GM12878 (cell line): ENCODE measurements at regions not wholly inside any gene's neighbourhood (a gene's known extent, or its start where the extent isn't known, plus 50 kb on each side); places are given as distances from the start of the nearest gene placed in this dataset.

Experiments used
- ATAC-seq: fragments of 200-7000 bp; cut with Tn5 transposase; 3 replicates; pipeline ENCODE4 v1.9.1; 2020; ENCODE audit warnings: mild to moderate bottlenecking, moderate library complexity
- BruUV-seq: library from RNA; stranded (reverse); fragments of 400-500 nt; replicated peaks from 2 replicates; lab custom pipeline; 2021; lab: Mats Ljungman, UMichigan
- CTCF ChIA-PET: fragments of 300-600 bp; sonication (Branson Sonifier 250); formaldehyde crosslinking; extraction: SDS; loops from one replicate; lab custom pipeline; 2021; ENCODE audit warnings: inconsistent platforms; lab: Yijun Ruan, JAX
- POLR2A ChIA-PET: fragments of 350-600 bp; formaldehyde crosslinking; extraction: SDS; loops from one replicate; lab custom pipeline; 2021; ENCODE audit warnings: inconsistent platforms; lab: Charles Lee
- RAD21 ChIA-PET: fragments of 300-600 bp; sonication (Branson Sonifier 250); formaldehyde crosslinking; loops from one replicate; lab custom pipeline; 2023; ENCODE audit warnings: antibody characterized with exemption; ENCODE audit not compliant: unreplicated experiment; lab: Charles Lee
- SMC1A ChIA-PET: fragments of 300-600 bp; sonication (Branson Sonifier 250); formaldehyde crosslinking; loops from one replicate; lab custom pipeline; 2023; ENCODE audit not compliant: unreplicated experiment, uncharacterized antibody; lab: Charles Lee
- DNase-seq: peaks from one replicate; pipeline ENCODE4 v3.0.0-alpha.2; 2011; ENCODE audit warnings: low read depth, low spot score
- FAIRE-seq: peaks from 3 replicates; lab custom pipeline; 2011; peaks lifted over from hg19 to GRCh38; lab: Jason Lieb, UNC
- H2AFZ ChIP-seq: 2 replicates; pipeline ENCODE4 v1.6.0; 2011; ENCODE audit warnings: low read depth, low read length, control low read depth; ENCODE audit not compliant: control insufficient read depth
- H3K27ac ChIP-seq: 2 replicates; pipeline ENCODE4 v1.5.1; 2011; ENCODE audit warnings: control low read depth; ENCODE audit not compliant: control insufficient read depth, insufficient read depth
- H3K27me3 ChIP-seq, 2 experiments: replicated peaks in 1 of 2; 2 replicates each; pipeline versions ENCODE4 v1.6.0 to v1.6.1; 2011; ENCODE audit warnings: low read length in 1 of 2; ENCODE audit not compliant: control insufficient read depth in 2 of 2, insufficient read depth in 2 of 2
- H3K36me3 ChIP-seq, 2 experiments: 2 replicates each; pipeline ENCODE4 v1.5.1; 2011; ENCODE audit warnings: low read length in 1 of 2; ENCODE audit not compliant: control insufficient read depth in 2 of 2, insufficient read depth in 2 of 2
- H3K4me1 ChIP-seq: 2 replicates; pipeline ENCODE4 v1.6.1; 2011; ENCODE audit warnings: mild to moderate bottlenecking, low read length, moderate library complexity, mixed read lengths; ENCODE audit not compliant: control insufficient read depth, insufficient read depth
- H3K4me2 ChIP-seq: 2 replicates; pipeline ENCODE4 v1.6.0; 2011; ENCODE audit warnings: control low read depth; ENCODE audit not compliant: control insufficient read depth, insufficient read depth
- H3K4me3 ChIP-seq: fragments of 200-600 bp; sonication (generic); 2 replicates; pipeline ENCODE4 v1.5.1; 2016
- H3K79me2 ChIP-seq: 2 replicates; pipeline ENCODE4 v1.6.0; 2011; ENCODE audit warnings: low read length; ENCODE audit not compliant: control insufficient read depth, insufficient read depth
- H3K9ac ChIP-seq: 2 replicates; pipeline ENCODE4 v1.8.0; 2011; ENCODE audit warnings: low read length, control low read depth, mixed read lengths; ENCODE audit not compliant: control insufficient read depth, insufficient read depth
- H3K9me3 ChIP-seq: replicated peaks from 3 replicates; pipeline ENCODE4 v1.5.1; 2011; ENCODE audit warnings: mild to moderate bottlenecking, low read length; ENCODE audit not compliant: control insufficient read depth, insufficient read depth
- H4K20me1 ChIP-seq: 2 replicates; pipeline ENCODE4 v1.6.0; 2011; ENCODE audit not compliant: control insufficient read depth, insufficient read depth
- BMI1 ChIP-seq: fragments of 450-650 bp; IDR thresholded peaks from 2 replicates; pipeline ENCODE4 v1.6.1; 2016; ENCODE audit warnings: mild to moderate bottlenecking, moderate library complexity, borderline replicate concordance
- HDAC2 ChIP-seq: fragments of 200-600 bp; sonication (generic); IDR thresholded peaks from 2 replicates; pipeline ENCODE4 v1.6.1; 2017
- MTA3 ChIP-seq: IDR thresholded peaks from 2 replicates; pipeline ENCODE4 v1.6.1; 2012; ENCODE audit warnings: low read length, inconsistent platforms, borderline replicate concordance
- PAX5 ChIP-seq: IDR thresholded peaks from 2 replicates; pipeline ENCODE4 v1.6.1; 2011; ENCODE audit warnings: low read depth, low read length, borderline replicate concordance
- SMARCA5 ChIP-seq: fragments of 450-650 bp; IDR thresholded peaks from 2 replicates; pipeline ENCODE4 v1.6.1; 2017; ENCODE audit warnings: mild to moderate bottlenecking
- YBX1 ChIP-seq: fragments of 450-650 bp; IDR thresholded peaks from 2 replicates; pipeline ENCODE4 v1.6.1; 2016; ENCODE audit warnings: antibody characterized with exemption
- ZNF24 ChIP-seq: fragments of 450-650 bp; IDR thresholded peaks from 2 replicates; pipeline ENCODE4 v1.6.1; 2017; ENCODE audit warnings: antibody characterized with exemption, mild to moderate bottlenecking
- WGBS: methylation state at CpG from one replicate; pipeline ENCODE4 v1.1.6; 2016; ENCODE audit warnings: low lambda C conversion rate; ENCODE audit not compliant: insufficient replicate concordance, insufficient coverage; ENCODE audit errors: missing lambda C conversion rate; 5-methylcytosine and 5-hydroxymethylcytosine counted together
- in situ Hi-C: fragments of 300-500 bp; cut with MboI; formaldehyde crosslinking; loops from 9 replicates; pipeline ENCODE4 v1.14.3; 2018; ENCODE audit warnings: mixed read lengths
- intact Hi-C: fragments of 100-400 bp; cut with micrococcal nuclease; formaldehyde crosslinking; loops from one replicate; pipeline ENCODE4 v1.14.2; 2022; ENCODE audit not compliant: unreplicated experiment
- TF ChIP-seq, protein P1 (sequence below): IDR thresholded peaks from 2 replicates; pipeline ENCODE4 v1.6.1; 2011; ENCODE audit warnings: mild to moderate bottlenecking, low read depth, low read length, moderate library complexity; ENCODE audit not compliant: insufficient replicate concordance
- TF ChIP-seq, protein P2 (sequence below): fragments of 450-650 bp; formaldehyde crosslinking; IDR thresholded peaks from 2 replicates; pipeline ENCODE4 v1.5.0; 2022; ENCODE audit warnings: mild to moderate bottlenecking, missing genetic modification characterization
- TF ChIP-seq, protein P3 (sequence below): IDR thresholded peaks from 2 replicates; pipeline ENCODE4 v1.6.1; 2012; ENCODE audit warnings: low read depth, low read length, improper control_type of control experiment
- TF ChIP-seq, protein P4 (sequence below): fragments of 450-650 bp; IDR thresholded peaks from 2 replicates; pipeline ENCODE4 v1.6.1; 2016; ENCODE audit warnings: mild to moderate bottlenecking
- TF ChIP-seq, protein P5 (sequence below): IDR thresholded peaks from 2 replicates; pipeline ENCODE4 v1.6.1; 2012; ENCODE audit warnings: improper control_type of control experiment, low read depth, low read length; ENCODE audit not compliant: insufficient replicate concordance

DNA sequence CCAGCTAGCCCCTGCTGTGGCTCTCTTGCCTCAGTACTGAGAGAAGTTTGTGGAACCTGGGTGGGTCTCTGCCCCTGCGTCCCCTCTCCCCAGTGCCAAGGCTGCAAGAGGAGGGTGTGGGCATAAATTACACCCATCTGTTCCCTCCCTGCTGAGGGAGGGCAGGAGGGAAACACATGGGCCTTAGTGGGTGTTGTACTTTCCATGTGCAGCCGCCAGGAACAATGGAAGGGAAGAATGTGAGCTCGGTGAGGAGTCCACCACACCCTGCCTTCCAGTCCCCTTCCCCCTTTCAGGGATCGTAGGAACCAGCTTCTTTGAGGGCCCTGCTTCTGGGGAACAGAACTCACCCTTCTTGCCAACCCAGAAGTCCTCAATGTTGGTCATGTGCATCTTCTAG is 138.2 kb upstream of the KLF4 start:
- no peak overlapping the region for H2AFZ ChIP-seq
- H3K4me1 ChIP-seq = no peaks in the 10 kb centered on the region
- no TSS peak for BruUV-seq
- no peaks in the 10 kb centered on the region for H3K36me3 ChIP-seq
- H3K9me3 ChIP-seq = no peaks in the 10 kb centered on the region
- H3K4me2 ChIP-seq = no peak overlapping the region
- H4K20me1 ChIP-seq = no peaks in the 10 kb centered on the region
- H3K4me3 ChIP-seq = no peak overlapping the region
- in situ Hi-C loops (no loop called here), intact Hi-C loops (no loop called here)
- ChIA-PET POLR2A (interaction anchor here (0.6 kb wide), 1 partner anchor 234 kb away, joined by 4 read pairs; no protein-coding TSS in a partner anchor), CTCF (no interaction called here), RAD21 (no interaction called here), SMC1A (interaction anchor here (1.5 kb wide), 1 partner anchor 17 kb away, joined by 3 read pairs; no protein-coding TSS in a partner anchor)
- 9% methylated on average over 4 of the region's 4 CpGs for WGBS
- peaks cover 0 to 2% of the 10 kb centered on the region in 2 experiments; a peak in 3 of 4 replicates for H3K27me3 ChIP-seq
- FAIRE-seq (no peak), DNase-seq (no peak), ATAC-seq (no peak)
- H3K9ac ChIP-seq = no peak overlapping the region
- H3K79me2 ChIP-seq = no peaks in the 10 kb centered on the region
- H3K27ac ChIP-seq = no peak overlapping the region
- TF ChIP-seq SMARCA5 = no peak
- TF ChIP-seq BMI1 = no peak
- no peak for TF ChIP-seq ZNF24
- TF ChIP-seq, protein P1, sequence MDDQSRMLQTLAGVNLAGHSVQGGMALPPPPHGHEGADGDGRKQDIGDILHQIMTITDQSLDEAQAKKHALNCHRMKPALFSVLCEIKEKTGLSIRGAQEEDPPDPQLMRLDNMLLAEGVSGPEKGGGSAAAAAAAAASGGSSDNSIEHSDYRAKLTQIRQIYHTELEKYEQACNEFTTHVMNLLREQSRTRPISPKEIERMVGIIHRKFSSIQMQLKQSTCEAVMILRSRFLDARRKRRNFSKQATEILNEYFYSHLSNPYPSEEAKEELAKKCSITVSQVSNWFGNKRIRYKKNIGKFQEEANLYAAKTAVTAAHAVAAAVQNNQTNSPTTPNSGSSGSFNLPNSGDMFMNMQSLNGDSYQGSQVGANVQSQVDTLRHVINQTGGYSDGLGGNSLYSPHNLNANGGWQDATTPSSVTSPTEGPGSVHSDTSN = no peak
- no peak for TF ChIP-seq MTA3
- TF ChIP-seq, protein P2, sequence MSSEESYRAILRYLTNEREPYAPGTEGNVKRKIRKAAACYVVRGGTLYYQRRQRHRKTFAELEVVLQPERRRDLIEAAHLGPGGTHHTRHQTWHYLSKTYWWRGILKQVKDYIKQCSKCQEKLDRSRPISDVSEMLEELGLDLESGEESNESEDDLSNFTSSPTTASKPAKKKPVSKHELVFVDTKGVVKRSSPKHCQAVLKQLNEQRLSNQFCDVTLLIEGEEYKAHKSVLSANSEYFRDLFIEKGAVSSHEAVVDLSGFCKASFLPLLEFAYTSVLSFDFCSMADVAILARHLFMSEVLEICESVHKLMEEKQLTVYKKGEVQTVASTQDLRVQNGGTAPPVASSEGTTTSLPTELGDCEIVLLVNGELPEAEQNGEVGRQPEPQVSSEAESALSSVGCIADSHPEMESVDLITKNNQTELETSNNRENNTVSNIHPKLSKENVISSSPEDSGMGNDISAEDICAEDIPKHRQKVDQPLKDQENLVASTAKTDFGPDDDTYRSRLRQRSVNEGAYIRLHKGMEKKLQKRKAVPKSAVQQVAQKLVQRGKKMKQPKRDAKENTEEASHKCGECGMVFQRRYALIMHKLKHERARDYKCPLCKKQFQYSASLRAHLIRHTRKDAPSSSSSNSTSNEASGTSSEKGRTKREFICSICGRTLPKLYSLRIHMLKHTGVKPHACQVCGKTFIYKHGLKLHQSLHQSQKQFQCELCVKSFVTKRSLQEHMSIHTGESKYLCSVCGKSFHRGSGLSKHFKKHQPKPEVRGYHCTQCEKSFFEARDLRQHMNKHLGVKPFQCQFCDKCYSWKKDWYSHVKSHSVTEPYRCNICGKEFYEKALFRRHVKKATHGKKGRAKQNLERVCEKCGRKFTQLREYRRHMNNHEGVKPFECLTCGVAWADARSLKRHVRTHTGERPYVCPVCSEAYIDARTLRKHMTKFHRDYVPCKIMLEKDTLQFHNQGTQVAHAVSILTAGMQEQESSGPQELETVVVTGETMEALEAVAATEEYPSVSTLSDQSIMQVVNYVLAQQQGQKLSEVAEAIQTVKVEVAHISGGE = no peak
- TF ChIP-seq YBX1 = no peak
- TF ChIP-seq PAX5 = no peak
- TF ChIP-seq HDAC2 = no peak
- TF ChIP-seq, protein P3, sequence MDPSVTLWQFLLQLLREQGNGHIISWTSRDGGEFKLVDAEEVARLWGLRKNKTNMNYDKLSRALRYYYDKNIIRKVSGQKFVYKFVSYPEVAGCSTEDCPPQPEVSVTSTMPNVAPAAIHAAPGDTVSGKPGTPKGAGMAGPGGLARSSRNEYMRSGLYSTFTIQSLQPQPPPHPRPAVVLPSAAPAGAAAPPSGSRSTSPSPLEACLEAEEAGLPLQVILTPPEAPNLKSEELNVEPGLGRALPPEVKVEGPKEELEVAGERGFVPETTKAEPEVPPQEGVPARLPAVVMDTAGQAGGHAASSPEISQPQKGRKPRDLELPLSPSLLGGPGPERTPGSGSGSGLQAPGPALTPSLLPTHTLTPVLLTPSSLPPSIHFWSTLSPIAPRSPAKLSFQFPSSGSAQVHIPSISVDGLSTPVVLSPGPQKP = no peak
- TF ChIP-seq, protein P4, sequence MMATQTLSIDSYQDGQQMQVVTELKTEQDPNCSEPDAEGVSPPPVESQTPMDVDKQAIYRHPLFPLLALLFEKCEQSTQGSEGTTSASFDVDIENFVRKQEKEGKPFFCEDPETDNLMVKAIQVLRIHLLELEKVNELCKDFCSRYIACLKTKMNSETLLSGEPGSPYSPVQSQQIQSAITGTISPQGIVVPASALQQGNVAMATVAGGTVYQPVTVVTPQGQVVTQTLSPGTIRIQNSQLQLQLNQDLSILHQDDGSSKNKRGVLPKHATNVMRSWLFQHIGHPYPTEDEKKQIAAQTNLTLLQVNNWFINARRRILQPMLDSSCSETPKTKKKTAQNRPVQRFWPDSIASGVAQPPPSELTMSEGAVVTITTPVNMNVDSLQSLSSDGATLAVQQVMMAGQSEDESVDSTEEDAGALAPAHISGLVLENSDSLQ = no peak
- TF ChIP-seq, protein P5, sequence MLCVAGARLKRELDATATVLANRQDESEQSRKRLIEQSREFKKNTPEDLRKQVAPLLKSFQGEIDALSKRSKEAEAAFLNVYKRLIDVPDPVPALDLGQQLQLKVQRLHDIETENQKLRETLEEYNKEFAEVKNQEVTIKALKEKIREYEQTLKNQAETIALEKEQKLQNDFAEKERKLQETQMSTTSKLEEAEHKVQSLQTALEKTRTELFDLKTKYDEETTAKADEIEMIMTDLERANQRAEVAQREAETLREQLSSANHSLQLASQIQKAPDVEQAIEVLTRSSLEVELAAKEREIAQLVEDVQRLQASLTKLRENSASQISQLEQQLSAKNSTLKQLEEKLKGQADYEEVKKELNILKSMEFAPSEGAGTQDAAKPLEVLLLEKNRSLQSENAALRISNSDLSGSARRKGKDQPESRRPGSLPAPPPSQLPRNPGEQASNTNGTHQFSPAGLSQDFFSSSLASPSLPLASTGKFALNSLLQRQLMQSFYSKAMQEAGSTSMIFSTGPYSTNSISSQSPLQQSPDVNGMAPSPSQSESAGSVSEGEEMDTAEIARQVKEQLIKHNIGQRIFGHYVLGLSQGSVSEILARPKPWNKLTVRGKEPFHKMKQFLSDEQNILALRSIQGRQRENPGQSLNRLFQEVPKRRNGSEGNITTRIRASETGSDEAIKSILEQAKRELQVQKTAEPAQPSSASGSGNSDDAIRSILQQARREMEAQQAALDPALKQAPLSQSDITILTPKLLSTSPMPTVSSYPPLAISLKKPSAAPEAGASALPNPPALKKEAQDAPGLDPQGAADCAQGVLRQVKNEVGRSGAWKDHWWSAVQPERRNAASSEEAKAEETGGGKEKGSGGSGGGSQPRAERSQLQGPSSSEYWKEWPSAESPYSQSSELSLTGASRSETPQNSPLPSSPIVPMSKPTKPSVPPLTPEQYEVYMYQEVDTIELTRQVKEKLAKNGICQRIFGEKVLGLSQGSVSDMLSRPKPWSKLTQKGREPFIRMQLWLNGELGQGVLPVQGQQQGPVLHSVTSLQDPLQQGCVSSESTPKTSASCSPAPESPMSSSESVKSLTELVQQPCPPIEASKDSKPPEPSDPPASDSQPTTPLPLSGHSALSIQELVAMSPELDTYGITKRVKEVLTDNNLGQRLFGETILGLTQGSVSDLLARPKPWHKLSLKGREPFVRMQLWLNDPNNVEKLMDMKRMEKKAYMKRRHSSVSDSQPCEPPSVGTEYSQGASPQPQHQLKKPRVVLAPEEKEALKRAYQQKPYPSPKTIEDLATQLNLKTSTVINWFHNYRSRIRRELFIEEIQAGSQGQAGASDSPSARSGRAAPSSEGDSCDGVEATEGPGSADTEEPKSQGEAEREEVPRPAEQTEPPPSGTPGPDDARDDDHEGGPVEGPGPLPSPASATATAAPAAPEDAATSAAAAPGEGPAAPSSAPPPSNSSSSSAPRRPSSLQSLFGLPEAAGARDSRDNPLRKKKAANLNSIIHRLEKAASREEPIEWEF = no peak
